HepG2 (cell line): ENCODE measurements at regions not wholly inside any gene's neighbourhood (a gene's known extent, or its start where the extent isn't known, plus 50 kb on each side); places are given as distances from the start of the nearest gene placed in this dataset.

Experiments used
- ATAC-seq: fragments of 200-7000 bp; cut with Tn5 transposase; 3 replicates; pipeline ENCODE4 v1.9.1; 2020; ENCODE audit warnings: mild to moderate bottlenecking, moderate library complexity
- BruUV-seq: library from RNA; stranded (reverse); fragments of 400-500 nt; replicated peaks from 2 replicates; lab custom pipeline; 2021; lab: Mats Ljungman, UMichigan
- CTCF ChIA-PET: fragments of 300-600 bp; formaldehyde crosslinking; extraction: SDS; loops from one replicate; lab custom pipeline; 2021; ENCODE audit warnings: low total read pairs, inconsistent platforms, low intra/inter-chr PET ratio; lab: Yijun Ruan, JAX
- POLR2A ChIA-PET: fragments of 350-600 bp; sonication (Branson Sonifier 250); formaldehyde crosslinking; loops from one replicate; lab custom pipeline; 2020; ENCODE audit warnings: antibody characterized with exemption, inconsistent platforms; lab: Yijun Ruan, JAX
- DNase-seq: peaks from one replicate; pipeline ENCODE4 v3.0.0-alpha.2; 2015; ENCODE audit warnings: low spot score
- FAIRE-seq: peaks from 3 replicates; lab custom pipeline; 2011; peaks lifted over from hg19 to GRCh38; lab: Jason Lieb, UNC
- H2AFZ ChIP-seq: one replicate; pipeline ENCODE4 v1.6.1; 2011; ENCODE audit warnings: low read length, inconsistent platforms
- H3K27ac ChIP-seq: fragments of 300-600 bp; 3 replicates; pipeline ENCODE4 v1.8.0; 2011; ENCODE audit warnings: mixed run types, mild to moderate bottlenecking, mixed read lengths, low read length, inconsistent platforms; ENCODE audit not compliant: insufficient read depth; ENCODE audit errors: extremely low read length
- H3K27me3 ChIP-seq, 2 experiments: fragments of 200-600 bp in 1 of 2; 2 replicates in 1 of 2; 3 replicates in 1 of 2; pipeline versions ENCODE4 v1.6.0 to v1.8.0; 2011; ENCODE audit warnings: low read length in 2 of 2, mild to moderate bottlenecking in 2 of 2, moderate library complexity in 2 of 2, inconsistent platforms in 1 of 2; ENCODE audit not compliant: insufficient read depth in 2 of 2, control insufficient read depth in 1 of 2
- H3K36me3 ChIP-seq, 2 experiments: fragments of 200-600 bp in 1 of 2; replicated peaks in 1 of 2; 2 replicates in 1 of 2; 3 replicates in 1 of 2; pipeline versions ENCODE4 v1.5.1 to v1.8.0; 2011; ENCODE audit warnings: low read length in 2 of 2, inconsistent platforms in 1 of 2; ENCODE audit not compliant: insufficient read depth in 2 of 2, control insufficient read depth in 1 of 2
- H3K4me1 ChIP-seq: 2 replicates; pipeline ENCODE4 v1.5.1; 2012; ENCODE audit warnings: low read length, inconsistent platforms; ENCODE audit not compliant: insufficient read depth
- H3K4me2 ChIP-seq: 2 replicates; pipeline ENCODE4 v1.6.0; 2011; ENCODE audit warnings: low read depth, low read length, inconsistent platforms
- H3K4me3 ChIP-seq, 3 experiments: fragments of 200-600 bp in 1 of 3; sonication (generic), shearing (Covaris generic) in 1 of 3; replicated peaks in 1 of 3; 2 replicates each; pipeline ENCODE4 v1.5.1; 2011 to 2016; ENCODE audit warnings: low read length in 3 of 3, inconsistent platforms in 2 of 3, low read depth in 2 of 3, mild to moderate bottlenecking in 2 of 3, control low read depth in 1 of 3, mixed read lengths in 1 of 3; ENCODE audit not compliant: insufficient read depth in 1 of 3
- H3K79me2 ChIP-seq: one replicate; pipeline ENCODE4 v1.6.1; 2011; ENCODE audit warnings: low read length, inconsistent platforms; ENCODE audit not compliant: insufficient read depth
- H3K9ac ChIP-seq: 2 replicates; pipeline ENCODE4 v1.6.0; 2011; ENCODE audit warnings: mild to moderate bottlenecking, low read depth, low read length, inconsistent platforms; ENCODE audit not compliant: insufficient read depth
- H3K9me3 ChIP-seq: 2 replicates; pipeline ENCODE4 v1.5.1; 2012; ENCODE audit warnings: mild to moderate bottlenecking, low read length
- H4K20me1 ChIP-seq: 2 replicates; pipeline ENCODE4 v1.6.0; 2011; ENCODE audit warnings: inconsistent platforms, mild to moderate bottlenecking, low read length, moderate library complexity; ENCODE audit not compliant: insufficient read depth
- ATAD3A ChIP-seq: sonication (generic); formaldehyde crosslinking; IDR thresholded peaks from 2 replicates; pipeline ENCODE4 v1.4.0; 2020; ENCODE audit warnings: missing genetic modification reagents
- PAX8 ChIP-seq: sonication (generic); formaldehyde crosslinking; IDR thresholded peaks from 2 replicates; pipeline ENCODE4 v1.8.0; 2022; ENCODE audit warnings: mild to moderate bottlenecking, missing genetic modification reagents, borderline replicate concordance
- SRY ChIP-seq: sonication (generic); formaldehyde crosslinking; IDR thresholded peaks from 2 replicates; pipeline ENCODE4 v1.8.0; 2022; ENCODE audit warnings: mild to moderate bottlenecking, missing genetic modification reagents
- TEAD2 ChIP-seq: sonication (generic); formaldehyde crosslinking; IDR thresholded peaks from 2 replicates; pipeline ENCODE4 v1.9.0; 2021; ENCODE audit warnings: missing genetic modification reagents
- WIZ ChIP-seq: sonication (generic); formaldehyde crosslinking; IDR thresholded peaks from 2 replicates; pipeline ENCODE4 v1.5.1; 2020; ENCODE audit warnings: mild to moderate bottlenecking, missing genetic modification reagents
- ZHX1 ChIP-seq: sonication (generic); formaldehyde crosslinking; IDR thresholded peaks from 2 replicates; pipeline ENCODE4 v1.8.1; 2022; ENCODE audit warnings: low read depth, mild to moderate bottlenecking, missing genetic modification reagents
- ZNF101 ChIP-seq: sonication (generic); formaldehyde crosslinking; IDR thresholded peaks from 2 replicates; pipeline ENCODE4 v1.4.0; 2020; ENCODE audit warnings: mild to moderate bottlenecking, low read depth, missing genetic modification reagents, borderline replicate concordance
- ZNF7 ChIP-seq: IDR thresholded peaks from 2 replicates; pipeline ENCODE4 v1.6.1; 2016; ENCODE audit warnings: missing biosample characterization, missing genetic modification reagents
- ZNF841 ChIP-seq: sonication (generic); formaldehyde crosslinking; IDR thresholded peaks from 2 replicates; pipeline ENCODE4 v1.8.1; 2023; ENCODE audit warnings: missing genetic modification reagents, borderline replicate concordance
- WGBS: methylation state at CpG from one replicate; pipeline ENCODE4 v1.1.6; 2017; ENCODE audit warnings: low lambda C conversion rate; 5-methylcytosine and 5-hydroxymethylcytosine counted together
- in situ Hi-C: cut with HindIII; loops from 2 replicates; pipeline ENCODE4 v1.10.0; 2017; ENCODE audit warnings: low pct_unique_long_range_greater_than_20kb; ENCODE audit not compliant: extremely low pct_ligation_motif_present
- intact Hi-C: fragments of 100-400 bp; cut with micrococcal nuclease; formaldehyde crosslinking; loops from one replicate; pipeline ENCODE4 v1.10.0; 2022; ENCODE audit not compliant: unreplicated experiment

DNA sequence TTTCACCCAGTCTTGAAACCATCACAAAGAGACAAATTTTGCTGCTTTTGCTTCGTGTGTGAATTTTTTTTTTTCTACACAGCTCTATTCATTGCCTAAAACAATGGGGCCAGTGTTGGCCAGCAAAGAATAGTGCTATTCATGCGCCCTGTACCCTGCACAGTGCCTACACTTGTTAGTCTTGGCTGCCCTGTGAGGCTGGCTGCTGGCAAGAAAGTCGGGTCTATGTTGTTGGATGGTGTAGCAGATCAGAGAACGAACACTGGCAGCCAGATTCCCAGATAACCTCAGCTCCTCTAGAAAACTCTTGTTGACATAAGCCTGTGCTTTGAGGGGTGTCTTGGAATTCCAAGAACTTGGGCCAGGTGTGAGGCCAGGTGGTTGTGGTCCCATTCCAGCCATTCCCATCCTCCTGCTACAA is 455.7 kb upstream of the TCF4 start:
- Histone ChIP-seq H3K27ac (no peak overlapping the region), H3K4me1 (no peaks in the 10 kb centered on the region), H3K27me3 (no peaks in the 10 kb centered on the region), H3K4me3 (no peak overlapping the region), H3K4me2 (no peak overlapping the region), H3K36me3 (no peaks in the 10 kb centered on the region), H3K79me2 (no peaks in the 10 kb centered on the region), H3K9me3 (peaks cover 92% of the 10 kb centered on the region), H2AFZ (no peak overlapping the region), H4K20me1 (no peaks in the 10 kb centered on the region), H3K9ac (no peak overlapping the region)
- in situ Hi-C loops (no loop called here), intact Hi-C loops (no loop called here)
- POLR2A ChIA-PET: no interaction called here
- no peak for DNase-seq
- no peak for FAIRE-seq
- CTCF ChIA-PET: no interaction called here
- no peak for ATAC-seq
- TF ChIP-seq TEAD2 (no peak), ZNF7 (CRISPR knock-in tag) (peak; percentile 86), ATAD3A (CRISPR knock-in tag) (no peak), ZNF101 (CRISPR knock-in tag) (no peak), ZHX1 (CRISPR knock-in tag) (no peak), PAX8 (CRISPR knock-in tag) (no peak), ZNF841 (CRISPR knock-in tag) (no peak), SRY (CRISPR knock-in tag) (no peak), WIZ (no peak)
- WGBS: 4% methylated on average over 3 of the region's 4 CpGs
- BruUV-seq: no TSS peak
